Suppressor macrophage (primary cell): ENCODE measurements at regions not wholly inside any gene's neighbourhood (a gene's known extent, or its start where the extent isn't known, plus 50 kb on each side); places are given as distances from the start of the nearest gene placed in this dataset.

Experiments
- DNase-seq, 4 experiments: peaks; one replicate each; pipeline ENCODE4 v3.0.0-alpha.2; 2020 to 2022

- DNase-seq = peak in 1 of 4 experiments; percentile 12
Measured at GRCh38 chr1:157893686-157894085, 52.1 kb upstream of the CD5L start.

- DNase-seq = no peak
Measured at GRCh38 chr1:157894613-157895165, 53.1 kb upstream of the CD5L start.

- no peak for DNase-seq
Measured at GRCh38 chr1:157910270-157910669, 68.7 kb upstream of the CD5L start.

GRCh38 chr1:157915859-157916258 is 74.3 kb upstream of the CD5L start:
- no peak for DNase-seq

- DNase-seq = peak in 2 of 4 experiments; percentile 10 to 35
Measured at GRCh38 chr1:157916887-157917570, 75.4 kb upstream of the CD5L start.

- no peak for DNase-seq
Measured at GRCh38 chr1:157920748-157921147, 72.7 kb upstream of the KIRREL1 start.

- no peak for DNase-seq
Measured at GRCh38 chr1:157925419-157926166, 67.9 kb upstream of the KIRREL1 start.

- DNase-seq = peak in 2 of 4 experiments; percentile 42 to 51
Measured at GRCh38 chr1:157932069-157932468, 61.4 kb upstream of the KIRREL1 start.

- peak; percentile 49 to 78 (median 67) for DNase-seq
Measured at GRCh38 chr1:157937744-157938143, 55.7 kb upstream of the KIRREL1 start.

GRCh38 chr1:157941939-157942338 is 51.5 kb upstream of the KIRREL1 start:
- no peak for DNase-seq
